ENCODE measurements at regions not wholly inside any gene's neighbourhood (a gene's known extent, or its start where the extent isn't known, plus 50 kb on each side); places are given as distances from the start of the nearest gene placed in this dataset.

DNA sequence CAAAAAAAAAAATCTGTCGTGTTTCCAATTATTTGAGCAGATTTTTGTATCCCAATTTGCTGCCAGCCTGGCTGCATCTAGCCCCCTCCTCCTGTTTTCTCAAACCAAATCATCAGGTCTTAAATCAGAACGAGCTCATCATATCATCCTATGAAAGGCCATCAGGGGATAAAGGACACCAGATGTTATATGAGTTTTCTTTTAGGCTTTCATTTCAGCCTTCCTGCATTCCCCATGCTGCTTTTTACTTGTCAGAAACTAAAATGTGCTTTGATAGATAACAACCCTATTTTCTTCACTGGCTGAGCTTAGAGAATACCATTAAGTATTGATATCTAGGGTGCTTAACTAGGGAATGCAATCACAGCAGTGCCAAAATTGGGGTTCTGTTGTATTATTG, 968.4 kb upstream of the SLC35B3 start:
- TF ChIP-seq GATA1 (IDR thresholded peaks at IDR 0.05; ENCODE audit: low read depth, low read length): no peak
- no peak for TF ChIP-seq POLR2A (IDR thresholded peaks at IDR 0.05; ENCODE audit: low read length)
